Gastrocnemius medialis (tissue), 4 donors: ENCODE measurements at regions not wholly inside any gene's neighbourhood (a gene's known extent, or its start where the extent isn't known, plus 50 kb on each side); places are given as distances from the start of the nearest gene placed in this dataset.

Source experiments
- ATAC-seq, 2 donors: fragments of 150-250 bp; one replicate each; pipeline ENCODE4 v1.9.1; 2016
- DNase-seq, 2 donors: peaks; one replicate each; pipeline ENCODE4 v3.0.0-alpha.2; 2019
- H3K27ac ChIP-seq, 4 donors: fragments of 200-600 bp; sonication (generic); 1 replicate in 1 of 4; 2 replicates in 3 of 4; pipeline ENCODE4 v1.5.1; 2016 to 2018; ENCODE audit warnings: mild to moderate bottlenecking in 2 of 4, moderate library complexity in 1 of 4
- H3K27me3 ChIP-seq, 3 donors: fragments of 200-600 bp; sonication (generic) in 2 of 3; 1 replicate in 1 of 3; 2 replicates in 2 of 3; pipeline versions ENCODE4 v1.5.1 to v1.6.0; 2016 to 2019; ENCODE audit warnings: mild to moderate bottlenecking in 1 of 3, moderate library complexity in 1 of 3
- H3K36me3 ChIP-seq, 2 donors: fragments of 200-600 bp; sonication (generic) in 1 of 2; one replicate each; pipeline ENCODE4 v1.5.1; 2017 to 2018
- H3K4me1 ChIP-seq, 2 donors: fragments of 200-600 bp; sonication (generic) in 1 of 2; one replicate each; pipeline ENCODE4 v1.5.1; 2016 to 2017; ENCODE audit warnings: mild to moderate bottlenecking in 2 of 2
- H3K4me3 ChIP-seq, 4 donors: fragments of 200-600 bp; sonication (generic) in 3 of 4; 1 replicate in 1 of 4; 2 replicates in 3 of 4; pipeline ENCODE4 v1.5.1; 2016 to 2019; ENCODE audit warnings: mild to moderate bottlenecking in 2 of 4
- H3K9me3 ChIP-seq, 3 donors: fragments of 200-600 bp; sonication (generic) in 2 of 3; 1 replicate in 1 of 3; 2 replicates in 2 of 3; pipeline ENCODE4 v1.5.1; 2016 to 2019
- CTCF ChIP-seq, 5 experiments: fragments of 450-650 bp in 3 of 5; fragments of 200-600 bp in 2 of 5; sonication (generic) in 2 of 5; IDR thresholded peaks in 4 of 5; conservative IDR thresholded peaks in 1 of 5; 1 replicate in 4 of 5; 2 replicates in 1 of 5; pipeline ENCODE4 v1.5.1; 2016 to 2019; ENCODE audit warnings: antibody characterized with exemption in 5 of 5, mild to moderate bottlenecking in 3 of 5, moderate library complexity in 3 of 5
- POLR2A ChIP-seq, 2 donors: fragments of 450-650 bp; IDR thresholded peaks; one replicate each; pipeline ENCODE4 v1.6.1; 2017; ENCODE audit warnings: antibody characterized with exemption in 2 of 2, mild to moderate bottlenecking in 2 of 2, moderate library complexity in 2 of 2
- in situ Hi-C, 4 donors: fragments of 200-750 bp; cut with MboI; loops; one replicate each; pipeline versions ENCODE4 v1.15.0 to v1.8.0; 2017; ENCODE audit warnings: low sequenced_read_pairs in 4 of 4
- intact Hi-C: fragments of 100-400 bp; cut with DNase I; formaldehyde crosslinking; loops from one replicate; pipeline ENCODE4 v1.15.1; 2023; ENCODE audit warnings: low total_unique reads

GRCh38 chr4:60865273-60865672 lies 334.9 kb upstream of the ADGRL3 start:
- no peak for ATAC-seq
- no peaks in the 10 kb centered on the region for H3K36me3 ChIP-seq
- intact Hi-C loops = no loop called here
- in situ Hi-C loops = no loop called here
- no peak overlapping the region for H3K27ac ChIP-seq
- H3K27me3 ChIP-seq = no peaks in the 10 kb centered on the region
- no peak for DNase-seq
- no peak overlapping the region for H3K4me3 ChIP-seq
- no peaks in the 10 kb centered on the region for H3K9me3 ChIP-seq
- no peak for TF ChIP-seq CTCF (IDR thresholded peaks at IDR 0.05 in 4 of 5, conservative IDR thresholded peaks at IDR 0.05 in 1 of 5)
- TF ChIP-seq POLR2A (IDR thresholded peaks at IDR 0.05) = no peak
- no peaks in the 10 kb centered on the region for H3K4me1 ChIP-seq

- no peaks in the 10 kb centered on the region for H3K27me3 ChIP-seq
- no peak for DNase-seq
- H3K9me3 ChIP-seq = no peaks in the 10 kb centered on the region
- no peak for ATAC-seq
- H3K4me3 ChIP-seq = no peak overlapping the region
- H3K27ac ChIP-seq = no peak overlapping the region
- TF ChIP-seq CTCF (IDR thresholded peaks at IDR 0.05 in 4 of 5, conservative IDR thresholded peaks at IDR 0.05 in 1 of 5) (no peak), POLR2A (IDR thresholded peaks at IDR 0.05) (no peak)
- H3K36me3 ChIP-seq = no peaks in the 10 kb centered on the region
- in situ Hi-C loops = no loop called here
- no peaks in the 10 kb centered on the region for H3K4me1 ChIP-seq
- intact Hi-C loops = no loop called here
Measured at GRCh38 chr4:60868232-60868960, 331.7 kb upstream of the ADGRL3 start.

- Histone ChIP-seq H3K27ac (no peak overlapping the region), H3K4me1 (no peaks in the 10 kb centered on the region), H3K4me3 (no peak overlapping the region), H3K27me3 (no peaks in the 10 kb centered on the region), H3K36me3 (no peaks in the 10 kb centered on the region), H3K9me3 (no peaks in the 10 kb centered on the region)
- intact Hi-C loops (no loop called here), in situ Hi-C loops (no loop called here)
- DNase-seq (no peak), ATAC-seq (no peak)
- TF ChIP-seq CTCF (IDR thresholded peaks at IDR 0.05 in 4 of 5, conservative IDR thresholded peaks at IDR 0.05 in 1 of 5) (no peak), POLR2A (IDR thresholded peaks at IDR 0.05) (no peak)
Measured at GRCh38 chr4:60879135-60879701, 320.9 kb upstream of the ADGRL3 start.

GRCh38 chr4:60884587-60884986 lies 315.5 kb upstream of the ADGRL3 start:
- TF ChIP-seq POLR2A (IDR thresholded peaks at IDR 0.05) = no peak
- TF ChIP-seq CTCF (IDR thresholded peaks at IDR 0.05 in 4 of 5, conservative IDR thresholded peaks at IDR 0.05 in 1 of 5) = no peak
- intact Hi-C loops = no loop called here
- H3K36me3 ChIP-seq = no peaks in the 10 kb centered on the region
- no peak overlapping the region for H3K27ac ChIP-seq
- H3K4me3 ChIP-seq = no peak overlapping the region
- H3K27me3 ChIP-seq = no peaks in the 10 kb centered on the region
- DNase-seq = no peak
- ATAC-seq = no peak
- H3K4me1 ChIP-seq = no peaks in the 10 kb centered on the region
- in situ Hi-C loops = no loop called here
- no peaks in the 10 kb centered on the region for H3K9me3 ChIP-seq
